HepG2 (cell line): ENCODE measurements at regions not wholly inside any gene's neighbourhood (a gene's known extent, or its start where the extent isn't known, plus 50 kb on each side); places are given as distances from the start of the nearest gene placed in this dataset.

Experiments
- ATAC-seq: fragments of 200-7000 bp; cut with Tn5 transposase; 3 replicates; pipeline ENCODE4 v1.9.1; 2020; ENCODE audit warnings: mild to moderate bottlenecking, moderate library complexity
- BruUV-seq: library from RNA; stranded (reverse); fragments of 400-500 nt; replicated peaks from 2 replicates; lab custom pipeline; 2021; lab: Mats Ljungman, UMichigan
- CTCF ChIA-PET: fragments of 300-600 bp; formaldehyde crosslinking; extraction: SDS; loops from one replicate; lab custom pipeline; 2021; ENCODE audit warnings: low total read pairs, inconsistent platforms, low intra/inter-chr PET ratio; lab: Yijun Ruan, JAX
- POLR2A ChIA-PET: fragments of 350-600 bp; sonication (Branson Sonifier 250); formaldehyde crosslinking; loops from one replicate; lab custom pipeline; 2020; ENCODE audit warnings: antibody characterized with exemption, inconsistent platforms; lab: Yijun Ruan, JAX
- DNase-seq: peaks from one replicate; pipeline ENCODE4 v3.0.0-alpha.2; 2015; ENCODE audit warnings: low spot score
- FAIRE-seq: peaks from 3 replicates; lab custom pipeline; 2011; peaks lifted over from hg19 to GRCh38; lab: Jason Lieb, UNC
- H2AFZ ChIP-seq: one replicate; pipeline ENCODE4 v1.6.1; 2011; ENCODE audit warnings: low read length, inconsistent platforms
- H3K27ac ChIP-seq: fragments of 300-600 bp; 3 replicates; pipeline ENCODE4 v1.8.0; 2011; ENCODE audit warnings: mixed run types, mild to moderate bottlenecking, mixed read lengths, low read length, inconsistent platforms; ENCODE audit not compliant: insufficient read depth; ENCODE audit errors: extremely low read length
- H3K27me3 ChIP-seq, 2 experiments: fragments of 200-600 bp in 1 of 2; 2 replicates in 1 of 2; 3 replicates in 1 of 2; pipeline versions ENCODE4 v1.6.0 to v1.8.0; 2011; ENCODE audit warnings: low read length in 2 of 2, mild to moderate bottlenecking in 2 of 2, moderate library complexity in 2 of 2, inconsistent platforms in 1 of 2; ENCODE audit not compliant: insufficient read depth in 2 of 2, control insufficient read depth in 1 of 2
- H3K36me3 ChIP-seq, 2 experiments: fragments of 200-600 bp in 1 of 2; replicated peaks in 1 of 2; 2 replicates in 1 of 2; 3 replicates in 1 of 2; pipeline versions ENCODE4 v1.5.1 to v1.8.0; 2011; ENCODE audit warnings: low read length in 2 of 2, inconsistent platforms in 1 of 2; ENCODE audit not compliant: insufficient read depth in 2 of 2, control insufficient read depth in 1 of 2
- H3K4me1 ChIP-seq: 2 replicates; pipeline ENCODE4 v1.5.1; 2012; ENCODE audit warnings: low read length, inconsistent platforms; ENCODE audit not compliant: insufficient read depth
- H3K4me2 ChIP-seq: 2 replicates; pipeline ENCODE4 v1.6.0; 2011; ENCODE audit warnings: low read depth, low read length, inconsistent platforms
- H3K4me3 ChIP-seq, 3 experiments: fragments of 200-600 bp in 1 of 3; sonication (generic), shearing (Covaris generic) in 1 of 3; replicated peaks in 1 of 3; 2 replicates each; pipeline ENCODE4 v1.5.1; 2011 to 2016; ENCODE audit warnings: low read length in 3 of 3, inconsistent platforms in 2 of 3, low read depth in 2 of 3, mild to moderate bottlenecking in 2 of 3, control low read depth in 1 of 3, mixed read lengths in 1 of 3; ENCODE audit not compliant: insufficient read depth in 1 of 3
- H3K79me2 ChIP-seq: one replicate; pipeline ENCODE4 v1.6.1; 2011; ENCODE audit warnings: low read length, inconsistent platforms; ENCODE audit not compliant: insufficient read depth
- H3K9ac ChIP-seq: 2 replicates; pipeline ENCODE4 v1.6.0; 2011; ENCODE audit warnings: mild to moderate bottlenecking, low read depth, low read length, inconsistent platforms; ENCODE audit not compliant: insufficient read depth
- H3K9me3 ChIP-seq: 2 replicates; pipeline ENCODE4 v1.5.1; 2012; ENCODE audit warnings: mild to moderate bottlenecking, low read length
- H4K20me1 ChIP-seq: 2 replicates; pipeline ENCODE4 v1.6.0; 2011; ENCODE audit warnings: inconsistent platforms, mild to moderate bottlenecking, low read length, moderate library complexity; ENCODE audit not compliant: insufficient read depth
- CREBL2 ChIP-seq: sonication (generic); formaldehyde crosslinking; IDR thresholded peaks from 2 replicates; pipeline ENCODE4 v1.8.1; 2023; ENCODE audit warnings: missing genetic modification reagents, mild to moderate bottlenecking, borderline replicate concordance
- IKZF5 ChIP-seq: IDR thresholded peaks from 2 replicates; pipeline ENCODE4 v1.6.1; 2018; ENCODE audit warnings: missing genetic modification reagents, mild to moderate bottlenecking, missing compliant biosample characterization
- NFIC ChIP-seq: IDR thresholded peaks from 2 replicates; pipeline ENCODE4 v1.6.1; 2012; ENCODE audit warnings: mild to moderate bottlenecking, low read length, inconsistent platforms
- SP5 ChIP-seq: IDR thresholded peaks from 2 replicates; pipeline ENCODE4 v1.6.1; 2016; ENCODE audit warnings: low read depth, borderline replicate concordance
- TBL1XR1 ChIP-seq: fragments of 150-350 bp; IDR thresholded peaks from 2 replicates; pipeline ENCODE4 v1.6.1; 2014; ENCODE audit warnings: borderline replicate concordance, low read length; ENCODE audit not compliant: partially characterized antibody
- XBP1 ChIP-seq: sonication (generic); formaldehyde crosslinking; IDR thresholded peaks from 2 replicates; pipeline ENCODE4 v1.5.0; 2020; ENCODE audit warnings: missing genetic modification reagents
- ZFP36 ChIP-seq: fragments of 150-350 bp; IDR thresholded peaks from 2 replicates; pipeline ENCODE4 v1.6.1; 2018; ENCODE audit warnings: borderline replicate concordance, low read length, low read depth; ENCODE audit not compliant: partially characterized antibody
- ZFYVE20 ChIP-seq: sonication (generic); formaldehyde crosslinking; IDR thresholded peaks from 2 replicates; pipeline ENCODE4 v1.8.0; 2023; ENCODE audit warnings: low read depth, mild to moderate bottlenecking, moderate library complexity, missing genetic modification reagents, borderline replicate concordance
- ZNF20 ChIP-seq: sonication (generic); formaldehyde crosslinking; IDR thresholded peaks from 2 replicates; pipeline ENCODE4 v1.4.0; 2020; ENCODE audit warnings: mild to moderate bottlenecking, moderate library complexity, missing genetic modification reagents
- WGBS: methylation state at CpG from one replicate; pipeline ENCODE4 v1.1.6; 2017; ENCODE audit warnings: low lambda C conversion rate; 5-methylcytosine and 5-hydroxymethylcytosine counted together
- in situ Hi-C: cut with HindIII; loops from 2 replicates; pipeline ENCODE4 v1.10.0; 2017; ENCODE audit warnings: low pct_unique_long_range_greater_than_20kb; ENCODE audit not compliant: extremely low pct_ligation_motif_present
- intact Hi-C: fragments of 100-400 bp; cut with micrococcal nuclease; formaldehyde crosslinking; loops from one replicate; pipeline ENCODE4 v1.10.0; 2022; ENCODE audit not compliant: unreplicated experiment
- TF ChIP-seq, protein P1 (sequence below): sonication (generic); formaldehyde crosslinking; IDR thresholded peaks from 2 replicates; pipeline ENCODE4 v1.9.0; 2021; ENCODE audit warnings: missing genetic modification reagents, mild to moderate bottlenecking, borderline replicate concordance

DNA sequence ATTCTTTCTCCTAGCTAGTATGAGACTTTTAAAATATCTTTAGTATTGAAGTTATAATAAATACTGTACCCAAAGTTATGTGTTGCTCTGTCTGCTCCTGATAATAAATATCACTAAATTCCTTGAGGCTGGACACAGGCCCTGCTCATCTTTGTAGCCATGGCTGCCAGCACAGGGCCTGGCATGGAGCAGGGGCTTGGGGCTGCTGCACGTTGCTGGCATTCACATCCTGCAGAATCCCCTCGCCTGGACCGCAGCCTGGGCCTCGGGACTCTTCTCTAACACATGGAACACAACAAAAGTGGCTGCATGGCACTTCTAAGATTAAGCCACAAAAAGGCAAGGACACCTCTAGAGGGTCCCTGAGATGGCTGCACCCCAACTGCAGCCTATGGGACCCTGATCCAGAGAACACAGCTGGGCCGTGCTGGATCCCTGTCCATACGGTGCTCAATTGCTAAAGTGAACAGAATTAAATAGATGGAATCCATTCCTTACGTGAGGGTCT is 477.5 kb upstream of the MYT1L start:
- H2AFZ ChIP-seq = no peak overlapping the region
- intact Hi-C loops (no loop called here), in situ Hi-C loops (no loop called here)
- H3K4me2 ChIP-seq = no peak overlapping the region
- H3K27ac ChIP-seq = no peak overlapping the region
- FAIRE-seq = no peak
- BruUV-seq = no TSS peak
- WGBS = 5% methylated on average over 7 of the region's 7 CpGs
- POLR2A ChIA-PET = no interaction called here
- TF ChIP-seq, protein P1, sequence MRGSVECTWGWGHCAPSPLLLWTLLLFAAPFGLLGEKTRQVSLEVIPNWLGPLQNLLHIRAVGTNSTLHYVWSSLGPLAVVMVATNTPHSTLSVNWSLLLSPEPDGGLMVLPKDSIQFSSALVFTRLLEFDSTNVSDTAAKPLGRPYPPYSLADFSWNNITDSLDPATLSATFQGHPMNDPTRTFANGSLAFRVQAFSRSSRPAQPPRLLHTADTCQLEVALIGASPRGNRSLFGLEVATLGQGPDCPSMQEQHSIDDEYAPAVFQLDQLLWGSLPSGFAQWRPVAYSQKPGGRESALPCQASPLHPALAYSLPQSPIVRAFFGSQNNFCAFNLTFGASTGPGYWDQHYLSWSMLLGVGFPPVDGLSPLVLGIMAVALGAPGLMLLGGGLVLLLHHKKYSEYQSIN (CRISPR knock-in tag) = no peak
- TF ChIP-seq XBP1 (CRISPR knock-in tag) = no peak
- TF ChIP-seq ZFP36 = no peak
- no peak for TF ChIP-seq SP5 (CRISPR knock-in tag)
- no peak for TF ChIP-seq CREBL2 (CRISPR knock-in tag)
- no peak for TF ChIP-seq ZFYVE20 (CRISPR knock-in tag)
- TF ChIP-seq ZNF20 (CRISPR knock-in tag) = no peak
- no peak for TF ChIP-seq TBL1XR1
- no peak for TF ChIP-seq IKZF5 (CRISPR knock-in tag)
- TF ChIP-seq NFIC = no peak
- H3K36me3 ChIP-seq = no peaks in the 10 kb centered on the region; a peak in 1 of 5 replicates
- no peaks in the 10 kb centered on the region for H3K4me1 ChIP-seq
- H3K9ac ChIP-seq = no peak overlapping the region
- no peaks in the 10 kb centered on the region for H4K20me1 ChIP-seq
- no peaks in the 10 kb centered on the region for H3K79me2 ChIP-seq
- no peak for DNase-seq
- CTCF ChIA-PET = no interaction called here
- ATAC-seq = no peak
- H3K4me3 ChIP-seq = no peak overlapping the region
- peaks cover 3 to 29% of the 10 kb centered on the region in 2 experiments; a peak in 3 of 5 replicates for H3K27me3 ChIP-seq
- no peaks in the 10 kb centered on the region for H3K9me3 ChIP-seq
